Activated CD4-positive, alpha-beta T cell treated with anti-CD3 and anti-CD28 coated beads for 48 hours (primary cell): ENCODE measurements at regions not wholly inside any gene's neighbourhood (a gene's known extent, or its start where the extent isn't known, plus 50 kb on each side); places are given as distances from the start of the nearest gene placed in this dataset.
"Not testable (repeated sequence)": the region's sequence is repeated elsewhere in the genome, so short reads cannot be mapped to it uniquely, and the experiment has no call there.

ENCODE experiments used
- DNase-seq: peaks from one replicate; pipeline ENCODE4 v3.0.0-alpha.2; 2020

GRCh38 chr7:94284104-94284503 lies 110.6 kb upstream of the COL1A2 start:
- no peak for DNase-seq

- no peak for DNase-seq
Measured at GRCh38 chr7:94286111-94286510, 108.6 kb upstream of the COL1A2 start.

GRCh38 chr7:94288096-94288495 lies 106.6 kb upstream of the COL1A2 start:
- DNase-seq: no peak

- DNase-seq: no peak
Measured at GRCh38 chr7:94289071-94289470, 105.6 kb upstream of the COL1A2 start.

GRCh38 chr7:94294471-94295131 lies 100.1 kb upstream of the COL1A2 start:
- no peak for DNase-seq

- DNase-seq: no peak
Measured at GRCh38 chr7:94295850-94296249, 98.8 kb upstream of the COL1A2 start.

- DNase-seq: no peak
Measured at GRCh38 chr7:94296881-94297280, 97.8 kb upstream of the COL1A2 start.

- no peak for DNase-seq
Measured at GRCh38 chr7:94297397-94297838, 97.3 kb upstream of the COL1A2 start.

GRCh38 chr7:94298943-94299342 lies 95.8 kb upstream of the COL1A2 start:
- no peak for DNase-seq

GRCh38 chr7:94300176-94300835 lies 94.4 kb upstream of the COL1A2 start:
- no peak for DNase-seq

- no peak for DNase-seq
Measured at GRCh38 chr7:94301024-94301586, 93.6 kb upstream of the COL1A2 start.

GRCh38 chr7:94303118-94303517 lies 91.6 kb upstream of the COL1A2 start:
- DNase-seq: no peak

- DNase-seq: no peak
Measured at GRCh38 chr7:94303695-94304094, 91.0 kb upstream of the COL1A2 start.

GRCh38 chr7:94304878-94305277 lies 89.8 kb upstream of the COL1A2 start:
- no peak for DNase-seq

- no peak for DNase-seq
Measured at GRCh38 chr7:94305836-94306235, 88.9 kb upstream of the COL1A2 start.

GRCh38 chr7:94307399-94308048 lies 87.2 kb upstream of the COL1A2 start:
- DNase-seq: no peak

- no peak for DNase-seq
Measured at GRCh38 chr7:94311515-94311914, 83.2 kb upstream of the COL1A2 start.

GRCh38 chr7:94313926-94314325 lies 80.8 kb upstream of the COL1A2 start:
- DNase-seq: no peak

- no peak for DNase-seq
Measured at GRCh38 chr7:94314413-94315410, 80.0 kb upstream of the COL1A2 start.

- DNase-seq: not testable (repeated sequence)
Measured at GRCh38 chr7:94321138-94321537, 73.6 kb upstream of the COL1A2 start.

- DNase-seq: no peak
Measured at GRCh38 chr7:94323844-94324243, 70.9 kb upstream of the COL1A2 start.

- no peak for DNase-seq
Measured at GRCh38 chr7:94324380-94325121, 70.1 kb upstream of the COL1A2 start.
